IMR-90 (cell line): ENCODE measurements at regions not wholly inside any gene's neighbourhood (a gene's known extent, or its start where the extent isn't known, plus 50 kb on each side); places are given as distances from the start of the nearest gene placed in this dataset.
"Not testable (repeated sequence)": the region's sequence is repeated elsewhere in the genome, so short reads cannot be mapped to it uniquely, and the experiment has no call there.

ENCODE experiments used
- CEBPB ChIP-seq: IDR thresholded peaks from 2 replicates; pipeline ENCODE4 v1.6.1; 2012; ENCODE audit warnings: low read depth, low read length, improper control_type of control experiment
- CHD1 ChIP-seq: IDR thresholded peaks from 2 replicates; pipeline ENCODE4 v1.6.1; 2012; ENCODE audit warnings: low read depth, low read length, improper control_type of control experiment
- CTCF ChIP-seq: conservative IDR thresholded peaks from 2 replicates; pipeline ENCODE4 v1.5.1; 2012; ENCODE audit warnings: mild to moderate bottlenecking, low read depth, low read length, improper control_type of control experiment
- POLR2A ChIP-seq: IDR thresholded peaks from 2 replicates; pipeline ENCODE4 v1.6.1; 2012; ENCODE audit warnings: mild to moderate bottlenecking, low read depth, low read length
- RAD21 ChIP-seq: IDR thresholded peaks from 2 replicates; pipeline ENCODE4 v1.6.1; 2012; ENCODE audit warnings: low read length, improper control_type of control experiment
- USF2 ChIP-seq: fragments of 150-350 bp; IDR thresholded peaks from 2 replicates; pipeline ENCODE4 v1.6.1; 2017; ENCODE audit warnings: mild to moderate bottlenecking, antibody characterized with exemption, low read length, low read depth

GRCh38 chr9:120304896-120305295 lies 275.1 kb downstream of the CDK5RAP2 start:
- TF ChIP-seq CHD1, POLR2A, CTCF, USF2, RAD21, CEBPB: not testable (repeated sequence)
